Loucy (cell line): ENCODE measurements at regions not wholly inside any gene's neighbourhood (a gene's known extent, or its start where the extent isn't known, plus 50 kb on each side); places are given as distances from the start of the nearest gene placed in this dataset.

ENCODE experiments used
- H2AFZ ChIP-seq: fragments of 200-600 bp; sonication (generic); 2 replicates; pipeline ENCODE4 v1.6.0; 2016; ENCODE audit warnings: antibody characterized with exemption, mild to moderate bottlenecking, low read length, moderate library complexity
- H3F3A ChIP-seq: fragments of 200-600 bp; 2 replicates; pipeline ENCODE4 v1.6.0; 2016; ENCODE audit warnings: antibody characterized with exemption, low read depth, mild to moderate bottlenecking
- H3K27me3 ChIP-seq: fragments of 200-600 bp; sonication (generic); 2 replicates; pipeline ENCODE4 v1.6.1; 2014; ENCODE audit warnings: low read length, mild to moderate bottlenecking; ENCODE audit not compliant: insufficient read depth, poor library complexity, severe bottlenecking
- H3K36me3 ChIP-seq: fragments of 200-600 bp; sonication (generic); 2 replicates; pipeline ENCODE4 v1.6.1; 2016; ENCODE audit warnings: low read length; ENCODE audit not compliant: insufficient read depth
- H3K4me1 ChIP-seq: fragments of 200-600 bp; sonication (generic); 2 replicates; pipeline ENCODE4 v1.5.1; 2014; ENCODE audit warnings: low read length, mild to moderate bottlenecking; ENCODE audit not compliant: insufficient read depth, poor library complexity, severe bottlenecking
- H3K4me2 ChIP-seq: fragments of 200-600 bp; sonication (generic); 2 replicates; pipeline ENCODE4 v1.6.0; 2014; ENCODE audit warnings: antibody characterized with exemption, low read length, low read depth, mild to moderate bottlenecking; ENCODE audit not compliant: poor library complexity, severe bottlenecking
- H3K4me3 ChIP-seq: fragments of 200-600 bp; sonication (generic); 2 replicates; pipeline ENCODE4 v1.5.1; 2014; ENCODE audit warnings: low read length, mild to moderate bottlenecking, mixed read lengths; ENCODE audit not compliant: poor library complexity, severe bottlenecking
- H3K79me2 ChIP-seq: fragments of 200-600 bp; sonication (generic); 2 replicates; pipeline ENCODE4 v1.6.1; 2014; ENCODE audit warnings: low read length; ENCODE audit not compliant: insufficient read depth
- H3K9ac ChIP-seq: fragments of 200-600 bp; sonication (generic); 2 replicates; pipeline ENCODE4 v1.6.0; 2014; ENCODE audit warnings: mild to moderate bottlenecking, low read depth, low read length, moderate library complexity; ENCODE audit not compliant: poor library complexity, severe bottlenecking
- H3K9me2 ChIP-seq: fragments of 200-600 bp; sonication (generic); replicated peaks from 2 replicates; pipeline ENCODE4 v1.6.1; 2016; ENCODE audit warnings: low read depth, low read length, mixed read lengths
- H3K9me3 ChIP-seq: fragments of 200-600 bp; sonication (generic); 2 replicates; pipeline ENCODE4 v1.6.1; 2014; ENCODE audit warnings: mild to moderate bottlenecking, antibody characterized with exemption, low read length, low read depth; ENCODE audit not compliant: insufficient read depth
- H4K20me1 ChIP-seq: fragments of 200-600 bp; sonication (generic); 2 replicates; pipeline ENCODE4 v1.6.0; 2014; ENCODE audit warnings: antibody characterized with exemption, low read length, mild to moderate bottlenecking; ENCODE audit not compliant: insufficient read depth, poor library complexity, severe bottlenecking
- EZH2phosphoT487 ChIP-seq: fragments of 200-600 bp; IDR thresholded peaks from 2 replicates; pipeline ENCODE4 v1.6.1; 2018; ENCODE audit warnings: antibody characterized with exemption, mild to moderate bottlenecking, moderate library complexity, borderline replicate concordance
- TF ChIP-seq, protein P1 (sequence below): fragments of 200-600 bp; sonication (generic); conservative IDR thresholded peaks from 2 replicates; pipeline ENCODE4 v1.5.1; 2014; ENCODE audit warnings: mild to moderate bottlenecking, antibody characterized with exemption, low read length

DNA sequence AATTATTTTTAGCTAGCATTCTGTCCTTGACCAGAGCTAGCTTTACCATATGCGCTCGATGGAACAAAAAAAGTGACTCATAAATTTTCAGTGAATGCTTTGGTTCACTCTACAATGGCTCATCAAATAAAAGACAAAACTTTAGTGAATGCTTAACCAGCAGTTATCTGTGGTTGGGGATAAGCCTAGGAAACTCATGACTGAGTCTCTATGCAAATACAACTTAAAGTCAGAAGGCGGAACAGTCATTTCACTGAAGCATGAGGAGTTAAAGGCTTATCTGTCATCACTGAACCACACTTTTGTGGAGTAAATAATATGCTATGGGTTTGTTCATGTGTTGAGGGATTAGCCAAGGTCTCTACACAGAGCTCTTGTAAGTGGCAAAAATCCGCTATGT is 308.4 kb downstream of the SQOR start:
- H3K4me3 ChIP-seq = no peak overlapping the region
- TF ChIP-seq, protein P1, sequence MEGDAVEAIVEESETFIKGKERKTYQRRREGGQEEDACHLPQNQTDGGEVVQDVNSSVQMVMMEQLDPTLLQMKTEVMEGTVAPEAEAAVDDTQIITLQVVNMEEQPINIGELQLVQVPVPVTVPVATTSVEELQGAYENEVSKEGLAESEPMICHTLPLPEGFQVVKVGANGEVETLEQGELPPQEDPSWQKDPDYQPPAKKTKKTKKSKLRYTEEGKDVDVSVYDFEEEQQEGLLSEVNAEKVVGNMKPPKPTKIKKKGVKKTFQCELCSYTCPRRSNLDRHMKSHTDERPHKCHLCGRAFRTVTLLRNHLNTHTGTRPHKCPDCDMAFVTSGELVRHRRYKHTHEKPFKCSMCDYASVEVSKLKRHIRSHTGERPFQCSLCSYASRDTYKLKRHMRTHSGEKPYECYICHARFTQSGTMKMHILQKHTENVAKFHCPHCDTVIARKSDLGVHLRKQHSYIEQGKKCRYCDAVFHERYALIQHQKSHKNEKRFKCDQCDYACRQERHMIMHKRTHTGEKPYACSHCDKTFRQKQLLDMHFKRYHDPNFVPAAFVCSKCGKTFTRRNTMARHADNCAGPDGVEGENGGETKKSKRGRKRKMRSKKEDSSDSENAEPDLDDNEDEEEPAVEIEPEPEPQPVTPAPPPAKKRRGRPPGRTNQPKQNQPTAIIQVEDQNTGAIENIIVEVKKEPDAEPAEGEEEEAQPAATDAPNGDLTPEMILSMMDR = no peak
- TF ChIP-seq EZH2phosphoT487 = no peak
- H3K4me2 ChIP-seq = no peak overlapping the region
- H4K20me1 ChIP-seq = no peaks in the 10 kb centered on the region
- H3K9me2 ChIP-seq = no peaks in the 10 kb centered on the region
- no peaks in the 10 kb centered on the region for H3K79me2 ChIP-seq
- no peak overlapping the region for H3K9ac ChIP-seq
- no peaks in the 10 kb centered on the region for H3K27me3 ChIP-seq
- H3K4me1 ChIP-seq = peaks cover 8% of the 10 kb centered on the region
- H3F3A ChIP-seq = no peaks in the 10 kb centered on the region
- H3K9me3 ChIP-seq = no peaks in the 10 kb centered on the region
- H2AFZ ChIP-seq = no peak overlapping the region
- H3K36me3 ChIP-seq = no peaks in the 10 kb centered on the region

DNA sequence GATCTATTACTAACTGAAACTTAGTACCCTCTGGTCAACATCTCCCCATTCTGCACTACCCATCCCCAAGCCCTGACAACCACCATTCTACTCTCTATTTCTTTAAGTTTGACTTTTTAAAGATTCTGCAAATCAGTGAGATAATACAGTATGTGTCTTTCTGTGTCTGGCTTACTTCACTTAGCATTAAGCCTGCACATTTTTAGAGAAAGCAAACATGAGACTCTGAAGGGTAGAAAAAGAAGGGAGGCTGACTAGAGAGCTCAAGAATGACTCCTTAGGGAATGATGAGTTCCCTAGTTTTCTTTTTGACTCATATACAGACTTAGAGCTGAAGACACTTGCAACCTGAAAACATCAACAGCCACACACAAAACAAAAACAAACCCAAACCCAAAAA is 311.3 kb downstream of the SQOR start:
- no peak for TF ChIP-seq EZH2phosphoT487
- TF ChIP-seq, protein P1 = no peak
- Histone ChIP-seq H3F3A (no peaks in the 10 kb centered on the region), H4K20me1 (no peaks in the 10 kb centered on the region), H3K4me1 (peaks cover 18% of the 10 kb centered on the region), H3K9me3 (no peaks in the 10 kb centered on the region), H3K9me2 (no peaks in the 10 kb centered on the region), H3K79me2 (no peaks in the 10 kb centered on the region), H3K4me2 (no peak overlapping the region), H3K27me3 (no peaks in the 10 kb centered on the region), H3K4me3 (no peak overlapping the region), H3K9ac (no peak overlapping the region), H3K36me3 (no peaks in the 10 kb centered on the region), H2AFZ (no peak overlapping the region)

DNA sequence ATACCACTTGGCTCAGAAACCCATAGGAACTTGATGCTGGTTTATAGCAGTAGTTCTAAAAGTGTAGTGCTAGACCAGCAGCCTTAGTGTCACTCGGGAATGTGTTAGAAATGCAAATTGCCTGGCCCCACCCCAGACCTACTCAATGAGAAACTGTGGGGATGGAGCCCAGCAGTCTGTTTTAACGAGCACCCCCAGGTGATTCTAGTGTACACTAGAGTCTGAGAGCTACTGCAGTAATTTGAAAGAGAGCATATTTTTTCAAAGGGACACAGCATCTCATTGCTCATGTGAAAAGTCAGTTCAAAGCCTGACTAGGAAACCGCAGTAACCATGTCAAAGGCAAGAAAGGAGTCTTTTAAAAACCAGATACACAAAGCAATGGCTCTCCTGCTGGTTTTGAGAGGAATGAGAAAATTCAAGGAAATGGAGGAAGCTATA is 313.4 kb downstream of the SQOR start:
- H3K9ac ChIP-seq = no peak overlapping the region
- no peaks in the 10 kb centered on the region for H3K27me3 ChIP-seq
- no peaks in the 10 kb centered on the region for H3K36me3 ChIP-seq
- no peak for TF ChIP-seq EZH2phosphoT487
- TF ChIP-seq, protein P1 = 0 out of 2 replicates have a peak, but pooled peaks have one; percentile 23
- peaks cover 18% of the 10 kb centered on the region for H3K4me1 ChIP-seq
- H2AFZ ChIP-seq = peak overlapping the region; percentile 66
- H3K9me2 ChIP-seq = no peaks in the 10 kb centered on the region
- H3K4me2 ChIP-seq = peak overlapping the region; percentile 48
- peak overlapping the region; percentile 19 for H3K4me3 ChIP-seq
- H3K79me2 ChIP-seq = no peaks in the 10 kb centered on the region
- no peaks in the 10 kb centered on the region for H3F3A ChIP-seq
- no peaks in the 10 kb centered on the region for H4K20me1 ChIP-seq
- no peaks in the 10 kb centered on the region for H3K9me3 ChIP-seq
